MM.1S (cell line): ENCODE measurements at regions not wholly inside any gene's neighbourhood (a gene's known extent, or its start where the extent isn't known, plus 50 kb on each side); places are given as distances from the start of the nearest gene placed in this dataset.

Experiments
- DNase-seq: peaks from one replicate; pipeline ENCODE4 v3.0.0-alpha.2; 2015
- H2AFZ ChIP-seq: fragments of 300-600 bp; sonication (generic); 2 replicates; pipeline ENCODE4 v1.6.0; 2016; ENCODE audit warnings: antibody characterized with exemption, low read length
- H3F3A ChIP-seq: fragments of 300-600 bp; sonication (generic); 2 replicates; pipeline ENCODE4 v1.6.1; 2016; ENCODE audit warnings: mild to moderate bottlenecking, antibody characterized with exemption, low read length, moderate library complexity, mixed read lengths; ENCODE audit not compliant: insufficient read depth
- H3K27ac ChIP-seq: fragments of 300-600 bp; sonication (generic); 2 replicates; pipeline ENCODE4 v1.5.1; 2016; ENCODE audit warnings: mild to moderate bottlenecking, low read length
- H3K27me3 ChIP-seq: fragments of 300-600 bp; sonication (generic); replicated peaks from 2 replicates; pipeline ENCODE4 v1.6.0; 2016; ENCODE audit warnings: low read length; ENCODE audit not compliant: insufficient read depth
- H3K36me3 ChIP-seq: fragments of 300-600 bp; sonication (generic); replicated peaks from 2 replicates; pipeline ENCODE4 v1.6.1; 2016; ENCODE audit warnings: mild to moderate bottlenecking, low read length, mixed read lengths; ENCODE audit not compliant: insufficient read depth
- H3K4me1 ChIP-seq: fragments of 300-600 bp; sonication (generic); 2 replicates; pipeline ENCODE4 v1.6.1; 2016; ENCODE audit warnings: low read length, mixed read lengths
- H3K4me2 ChIP-seq: fragments of 300-600 bp; sonication (generic); 2 replicates; pipeline ENCODE4 v1.6.0; 2016; ENCODE audit warnings: low read depth, low read length
- H3K4me3 ChIP-seq: fragments of 300-600 bp; sonication (generic); 2 replicates; pipeline ENCODE4 v1.5.1; 2016; ENCODE audit warnings: low read length, mixed read lengths
- H3K79me2 ChIP-seq: fragments of 300-600 bp; sonication (generic); 2 replicates; pipeline ENCODE4 v1.6.1; 2016; ENCODE audit warnings: mixed run types, low read length, mixed read lengths
- H3K9ac ChIP-seq: fragments of 300-600 bp; sonication (generic); 2 replicates; pipeline ENCODE4 v1.6.1; 2016; ENCODE audit warnings: low read length, mixed read lengths
- H3K9me2 ChIP-seq: fragments of 300-600 bp; sonication (generic); replicated peaks from 2 replicates; pipeline ENCODE4 v1.6.1; 2016; ENCODE audit warnings: mild to moderate bottlenecking, low read length, mixed read lengths; ENCODE audit not compliant: insufficient read depth
- H3K9me3 ChIP-seq: fragments of 300-600 bp; sonication (generic); replicated peaks from 2 replicates; pipeline ENCODE4 v1.6.1; 2016; ENCODE audit warnings: mild to moderate bottlenecking, low read length, mixed read lengths; ENCODE audit not compliant: insufficient read depth
- H4K20me1 ChIP-seq: fragments of 300-600 bp; sonication (generic); 2 replicates; pipeline ENCODE4 v1.6.1; 2016; ENCODE audit warnings: mild to moderate bottlenecking, low read length, moderate library complexity, mixed read lengths; ENCODE audit not compliant: insufficient read depth
- CTCF ChIP-seq: fragments of 300-600 bp; sonication (generic); IDR thresholded peaks from 2 replicates; pipeline ENCODE4 v1.5.1; 2016; ENCODE audit warnings: antibody characterized with exemption, low read length, mixed read lengths
- EZH2 ChIP-seq: fragments of 300-600 bp; sonication (generic); optimal IDR thresholded peaks from 2 replicates; pipeline ENCODE3; 2017; ENCODE audit warnings: low read depth, mild to moderate bottlenecking, antibody characterized with exemption, low read length, mixed read lengths
- EZH2phosphoT487 ChIP-seq: fragments of 300-600 bp; sonication (generic); IDR thresholded peaks from 2 replicates; pipeline ENCODE4 v1.6.1; 2018; ENCODE audit warnings: antibody characterized with exemption, low read length

- H3K9ac ChIP-seq, result no peak overlapping the region
- no peaks in the 10 kb centered on the region for H3K27me3 ChIP-seq
- H4K20me1 ChIP-seq, result no peaks in the 10 kb centered on the region
- no peaks in the 10 kb centered on the region for H3F3A ChIP-seq
- no peaks in the 10 kb centered on the region for H3K79me2 ChIP-seq
- no peaks in the 10 kb centered on the region for H3K9me3 ChIP-seq
- H2AFZ ChIP-seq, result no peak overlapping the region
- no peaks in the 10 kb centered on the region for H3K9me2 ChIP-seq
- no peaks in the 10 kb centered on the region for H3K4me1 ChIP-seq
- no peak for TF ChIP-seq EZH2phosphoT487
- no peak for TF ChIP-seq CTCF
- no peak for TF ChIP-seq EZH2
- DNase-seq, result no peak
- H3K27ac ChIP-seq, result no peak overlapping the region
- no peak overlapping the region for H3K4me3 ChIP-seq
- H3K36me3 ChIP-seq, result no peaks in the 10 kb centered on the region
- no peak overlapping the region for H3K4me2 ChIP-seq
Observed at GRCh38 chrX:86914569-86914968, 603.0 kb upstream of the KLHL4 start.

GRCh38 chrX:86917959-86918358, 599.6 kb upstream of the KLHL4 start:
- peak; percentile 39 for DNase-seq
- Histone ChIP-seq H3K9me2 (no peaks in the 10 kb centered on the region), H3K9ac (no peak overlapping the region), H3K79me2 (no peaks in the 10 kb centered on the region), H3F3A (no peaks in the 10 kb centered on the region), H3K9me3 (no peaks in the 10 kb centered on the region), H3K4me3 (no peak overlapping the region), H3K4me2 (no peak overlapping the region), H2AFZ (no peak overlapping the region), H3K4me1 (no peaks in the 10 kb centered on the region), H3K27ac (no peak overlapping the region), H4K20me1 (no peaks in the 10 kb centered on the region), H3K36me3 (no peaks in the 10 kb centered on the region), H3K27me3 (no peaks in the 10 kb centered on the region)
- TF ChIP-seq EZH2 (no peak), EZH2phosphoT487 (no peak), CTCF (no peak)

- no peak for TF ChIP-seq EZH2
- TF ChIP-seq EZH2phosphoT487, result no peak
- TF ChIP-seq CTCF, result no peak
- no peaks in the 10 kb centered on the region for H3K9me3 ChIP-seq
- no peak for DNase-seq
- no peaks in the 10 kb centered on the region for H3K9me2 ChIP-seq
- H3K79me2 ChIP-seq, result no peaks in the 10 kb centered on the region
- no peaks in the 10 kb centered on the region for H3K27me3 ChIP-seq
- no peaks in the 10 kb centered on the region for H3K4me1 ChIP-seq
- H3K4me2 ChIP-seq, result no peak overlapping the region
- no peaks in the 10 kb centered on the region for H3F3A ChIP-seq
- no peak overlapping the region for H3K4me3 ChIP-seq
- no peak overlapping the region for H2AFZ ChIP-seq
- H4K20me1 ChIP-seq, result no peaks in the 10 kb centered on the region
- H3K36me3 ChIP-seq, result no peaks in the 10 kb centered on the region
- no peak overlapping the region for H3K9ac ChIP-seq
- H3K27ac ChIP-seq, result no peak overlapping the region
Observed at GRCh38 chrX:86930419-86930818, 587.2 kb upstream of the KLHL4 start.
